GM12878 (cell line): ENCODE measurements at regions not wholly inside any gene's neighbourhood (a gene's known extent, or its start where the extent isn't known, plus 50 kb on each side); places are given as distances from the start of the nearest gene placed in this dataset.

ENCODE experiments used
- CREM ChIP-seq: IDR thresholded peaks from 2 replicates; pipeline ENCODE4 v1.6.1; 2014; ENCODE audit warnings: antibody characterized with exemption, low read depth
- CTCF ChIP-seq, 3 experiments: IDR thresholded peaks in 2 of 3; conservative IDR thresholded peaks in 1 of 3; 2 replicates each; pipeline ENCODE4 v1.5.1; 2011; ENCODE audit warnings: low read depth in 3 of 3, low read length in 3 of 3, mild to moderate bottlenecking in 3 of 3, control low read depth in 2 of 3, moderate library complexity in 2 of 3, inconsistent platforms in 1 of 3, mixed read lengths in 1 of 3; ENCODE audit not compliant: control insufficient read depth in 2 of 3, insufficient read depth in 1 of 3; ENCODE audit errors: extremely low read depth in 1 of 3
- EZH2 ChIP-seq: IDR thresholded peaks from 2 replicates; pipeline ENCODE4 v1.6.1; 2012; ENCODE audit warnings: low read depth, mild to moderate bottlenecking, control low read depth, inconsistent platforms, low read length, borderline replicate concordance; ENCODE audit not compliant: control insufficient read depth
- FOS ChIP-seq: IDR thresholded peaks from 3 replicates; pipeline ENCODE4 v1.6.1; 2011; ENCODE audit warnings: borderline replicate concordance; ENCODE audit not compliant: insufficient read length; ENCODE audit errors: extremely low read depth
- FOXK2 ChIP-seq: fragments of 450-650 bp; IDR thresholded peaks from 2 replicates; pipeline ENCODE4 v1.6.1; 2017; ENCODE audit warnings: mild to moderate bottlenecking, moderate library complexity
- JUND ChIP-seq: IDR thresholded peaks from 2 replicates; pipeline ENCODE4 v1.6.1; 2012; ENCODE audit warnings: low read depth, mild to moderate bottlenecking, low read length, improper control_type of control experiment, moderate library complexity
- TARDBP ChIP-seq: IDR thresholded peaks from 2 replicates; pipeline ENCODE4 v1.6.1; 2016; ENCODE audit warnings: borderline replicate concordance

DNA sequence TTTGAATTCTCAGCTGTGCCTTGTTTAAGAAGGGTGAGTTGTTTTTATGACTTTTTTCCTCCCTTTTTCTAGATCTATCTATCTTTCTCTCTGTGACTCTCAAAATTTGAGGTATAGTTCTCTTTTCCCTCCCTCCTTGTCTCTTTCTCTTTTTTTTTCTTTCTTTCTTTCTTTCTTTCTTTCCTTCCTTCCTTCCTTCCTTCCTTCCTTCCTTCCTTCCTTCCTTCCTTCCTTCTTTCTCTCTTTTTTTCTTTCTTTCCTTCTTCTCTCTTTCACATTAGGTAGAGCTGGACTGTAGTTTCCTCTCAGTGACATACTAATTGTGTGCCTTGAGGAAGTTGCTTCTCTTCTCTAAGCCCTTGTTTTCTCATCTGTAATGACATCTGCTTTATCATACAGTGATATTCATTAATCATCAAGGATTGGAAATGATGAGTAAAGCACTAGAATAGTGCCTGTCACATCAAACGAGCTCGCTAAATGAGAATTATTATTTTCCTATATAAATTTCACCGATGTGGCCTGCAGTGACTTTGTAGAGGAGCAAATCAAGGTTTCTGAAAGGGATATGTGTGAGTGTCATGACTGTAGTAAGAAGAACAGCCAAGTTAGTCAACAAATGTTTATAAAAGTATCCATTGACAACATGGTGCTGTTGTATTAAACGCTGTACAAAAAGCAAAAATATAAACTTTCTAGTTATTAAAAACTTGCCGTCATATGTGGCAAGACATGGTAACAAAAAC lies 78.9 kb upstream of the SLC38A2 start:
- TF ChIP-seq CREM (no peak), EZH2 (no peak), FOS (no peak), TARDBP (no peak), JUND (no peak), FOXK2 (no peak), CTCF (IDR thresholded peaks at IDR 0.05 in 2 of 3, conservative IDR thresholded peaks at IDR 0.05 in 1 of 3; ENCODE audit: control insufficient read depth in 2 of 3, extremely low read depth in 1 of 3, insufficient read depth in 1 of 3, low read depth in 3 of 3, low read length in 3 of 3) (no peak)
